ENCODE measurements at regions not wholly inside any gene's neighbourhood (a gene's known extent, or its start where the extent isn't known, plus 50 kb on each side); places are given as distances from the start of the nearest gene placed in this dataset.

DNA sequence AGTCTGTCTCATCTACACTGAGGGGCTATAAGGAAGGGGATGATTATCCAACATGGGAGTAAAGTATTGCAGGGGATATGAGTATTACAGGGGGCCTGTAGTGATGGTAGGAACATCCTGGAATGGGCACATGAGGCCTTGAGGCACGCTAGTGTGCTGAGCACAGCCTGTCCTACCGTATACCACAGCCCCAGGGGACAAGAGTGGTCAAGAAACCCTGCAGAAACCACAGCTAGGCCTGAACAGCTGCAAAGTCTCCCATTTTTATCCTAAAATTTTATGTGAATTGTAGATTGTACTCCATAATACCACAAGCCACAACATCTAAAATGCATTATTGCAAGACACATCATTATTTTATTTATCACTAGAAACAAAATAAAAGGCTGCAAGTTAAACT lies 136.3 kb upstream of the ASTN2 start:
- in situ Hi-C loops (cut with HindIII; ENCODE audit: low sequenced_read_pairs) = no loop called here
- DNase-seq (ENCODE audit: low spot score) = no peak

DNA sequence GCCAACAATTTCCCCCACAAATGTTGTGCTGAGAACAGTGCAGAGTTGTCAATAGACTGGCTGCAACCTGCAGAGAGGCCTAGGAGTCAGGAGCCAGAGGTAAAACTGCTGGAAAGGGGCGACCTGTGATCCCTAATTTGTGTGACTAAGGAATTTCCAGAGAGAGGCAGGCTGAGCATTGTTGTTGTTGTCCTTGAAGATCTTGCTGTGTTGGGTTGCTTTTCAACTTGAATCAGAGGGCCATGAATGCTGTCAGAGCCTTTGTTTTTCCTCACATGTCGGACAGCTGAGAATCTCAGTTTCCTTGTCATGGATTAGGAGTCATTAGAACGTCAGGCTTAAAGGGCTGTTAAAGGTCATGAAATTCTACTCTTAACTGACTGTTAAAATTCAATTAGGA lies 134.6 kb upstream of the ASTN2 start:
- DNase-seq (ENCODE audit: low spot score) = no peak

DNA sequence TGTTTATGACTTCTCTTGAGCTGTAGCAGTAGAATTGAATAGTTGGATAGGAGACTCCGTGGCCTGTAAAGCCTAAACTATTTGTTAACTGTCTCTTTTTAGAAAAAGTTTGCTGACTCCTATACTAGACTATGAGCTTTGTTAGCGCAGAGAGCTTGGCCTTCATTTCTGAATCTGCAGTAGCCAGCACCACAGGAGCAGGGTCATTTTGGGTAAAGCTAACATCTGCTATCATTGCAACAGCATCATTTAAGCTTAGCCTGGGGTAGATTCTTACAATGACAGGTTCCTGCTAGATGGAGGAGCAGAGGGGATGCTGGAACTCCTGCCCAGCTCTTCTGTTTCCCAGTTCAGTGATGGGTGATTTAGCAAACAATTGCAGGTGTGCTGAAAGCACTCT lies 133.7 kb upstream of the ASTN2 start:
- no peak for DNase-seq (ENCODE audit: low spot score)
- in situ Hi-C loops (cut with HindIII; ENCODE audit: low sequenced_read_pairs) = no loop called here

More for the DNA sequence above, 134.6 kb upstream of the ASTN2 start:
- in situ Hi-C loops (cut with HindIII; ENCODE audit: low sequenced_read_pairs) = no loop called here

DNA sequence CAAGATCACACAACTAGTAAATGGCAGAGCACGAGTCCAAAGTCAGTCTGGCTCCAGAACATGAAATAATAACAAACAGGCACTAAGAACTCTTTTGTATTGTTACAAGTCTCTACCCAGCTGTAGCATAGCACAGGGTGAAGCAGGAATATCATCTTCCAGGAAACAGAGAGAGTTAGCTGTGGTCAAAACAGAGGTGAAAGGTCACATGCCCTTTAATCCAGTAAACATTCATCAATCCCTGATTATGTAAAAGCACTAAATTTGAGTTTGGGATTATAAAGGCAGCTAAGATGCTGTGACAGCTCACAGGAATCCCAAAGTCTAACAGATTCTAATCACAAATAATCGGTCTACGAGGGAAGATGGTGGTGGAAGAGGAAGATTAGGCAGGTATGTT lies 133.0 kb upstream of the ASTN2 start:
- DNase-seq (ENCODE audit: low spot score) = no peak
- in situ Hi-C loops (cut with HindIII; ENCODE audit: low sequenced_read_pairs) = no loop called here

DNA sequence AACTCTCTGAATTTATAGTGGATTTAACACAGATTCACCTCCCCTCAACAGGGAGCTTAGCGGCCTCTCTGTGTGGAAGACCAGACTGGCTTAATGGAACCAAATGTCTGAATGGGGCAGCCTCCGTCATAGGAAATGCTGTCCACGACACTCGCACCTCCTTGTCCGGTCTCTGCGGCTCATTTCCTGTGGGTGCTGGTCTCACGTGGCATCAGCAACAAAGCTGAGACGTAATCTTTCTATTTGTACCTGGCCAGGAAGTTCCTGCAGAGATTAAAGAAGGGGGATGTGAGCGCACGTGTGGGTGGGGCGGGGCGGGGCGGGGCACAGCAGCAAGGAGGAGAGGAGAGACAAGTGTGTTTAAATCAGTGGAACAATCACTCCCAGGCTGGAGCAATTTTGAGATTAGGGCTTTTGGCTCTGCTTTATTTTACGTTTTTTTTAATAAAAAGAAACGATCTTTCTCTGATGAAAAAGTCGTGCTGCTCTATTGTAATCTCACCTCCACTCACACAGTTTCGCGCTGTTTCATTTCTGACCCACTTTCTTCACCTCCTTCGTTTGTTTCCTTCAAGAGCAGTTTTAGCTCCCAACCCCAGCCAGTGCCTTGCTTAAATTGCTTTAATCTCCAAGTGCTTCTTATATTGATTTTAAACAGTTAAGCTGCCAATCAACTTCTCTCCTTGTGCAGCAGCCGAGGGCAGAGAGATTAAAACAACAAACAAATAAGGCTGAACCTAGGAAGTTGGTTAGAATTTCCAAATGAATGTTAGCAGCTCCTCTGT lies 132.2 kb upstream of the ASTN2 start:
- DNase-seq (ENCODE audit: low spot score) = no peak

DNA sequence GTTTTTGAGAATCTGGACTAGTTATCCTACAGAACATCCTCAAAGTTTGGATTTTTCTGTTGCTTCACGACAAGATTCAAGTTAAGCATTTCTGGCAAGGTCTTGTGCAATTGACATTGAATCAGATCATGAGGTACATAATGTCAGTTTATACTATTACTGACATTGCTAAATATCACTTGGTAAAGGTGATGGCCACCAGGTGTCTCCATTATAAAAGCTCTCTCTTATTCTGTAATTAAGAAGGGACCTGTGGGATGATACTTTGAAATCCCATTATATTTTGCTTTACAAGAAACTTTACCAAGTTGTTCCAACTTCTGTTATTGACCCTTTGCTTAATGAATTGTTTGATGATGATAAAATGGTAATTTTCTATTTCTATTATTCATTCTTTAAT lies 131.0 kb upstream of the ASTN2 start:
- DNase-seq (ENCODE audit: low spot score) = no peak
- in situ Hi-C loops (cut with HindIII; ENCODE audit: low sequenced_read_pairs) = no loop called here

More for the DNA sequence above, 132.2 kb upstream of the ASTN2 start:
- in situ Hi-C loops (cut with HindIII; ENCODE audit: low sequenced_read_pairs) = no loop called here

DNA sequence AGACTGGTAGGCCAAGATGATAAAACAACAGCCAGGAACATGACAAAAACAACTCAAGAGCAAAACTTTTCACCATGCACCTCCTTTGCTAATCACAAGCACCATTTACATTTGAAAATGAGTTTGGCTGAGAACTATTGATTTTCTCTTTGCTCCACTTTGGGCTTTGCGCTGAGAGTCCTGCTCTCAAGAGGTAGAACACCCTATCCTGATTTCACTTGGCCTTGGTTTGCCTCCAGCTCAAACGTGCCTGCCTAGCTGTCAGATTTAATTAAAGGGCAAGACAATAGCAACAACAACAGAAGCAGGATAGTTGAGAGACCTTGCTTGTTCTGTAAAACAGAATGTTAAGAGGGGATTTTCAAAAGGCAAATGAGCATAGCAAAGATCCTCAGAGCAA lies 128.2 kb upstream of the ASTN2 start:
- in situ Hi-C loops (cut with HindIII; ENCODE audit: low sequenced_read_pairs) = no loop called here
- no peak for DNase-seq (ENCODE audit: low spot score)

DNA sequence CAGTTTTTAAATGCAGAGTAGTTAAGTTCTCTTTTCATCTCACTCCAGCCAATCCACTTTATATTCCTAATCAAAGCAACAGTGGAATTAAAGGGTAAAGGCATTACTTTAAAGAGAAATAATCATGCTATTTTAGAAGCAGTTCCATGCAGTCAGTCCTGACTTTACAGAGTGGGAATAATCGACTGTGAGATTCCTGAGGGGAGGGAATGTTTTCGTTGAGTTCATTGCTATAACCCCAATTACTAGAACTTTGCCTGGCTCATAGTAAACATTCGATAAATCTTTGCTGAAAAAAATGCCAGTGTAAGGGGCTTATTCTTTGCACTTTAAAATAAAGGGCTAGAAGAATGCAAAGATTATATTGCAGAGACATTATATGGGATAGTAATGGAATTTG lies 127.2 kb upstream of the ASTN2 start:
- in situ Hi-C loops (cut with HindIII; ENCODE audit: low sequenced_read_pairs) = no loop called here
- no peak for DNase-seq (ENCODE audit: low spot score)

DNA sequence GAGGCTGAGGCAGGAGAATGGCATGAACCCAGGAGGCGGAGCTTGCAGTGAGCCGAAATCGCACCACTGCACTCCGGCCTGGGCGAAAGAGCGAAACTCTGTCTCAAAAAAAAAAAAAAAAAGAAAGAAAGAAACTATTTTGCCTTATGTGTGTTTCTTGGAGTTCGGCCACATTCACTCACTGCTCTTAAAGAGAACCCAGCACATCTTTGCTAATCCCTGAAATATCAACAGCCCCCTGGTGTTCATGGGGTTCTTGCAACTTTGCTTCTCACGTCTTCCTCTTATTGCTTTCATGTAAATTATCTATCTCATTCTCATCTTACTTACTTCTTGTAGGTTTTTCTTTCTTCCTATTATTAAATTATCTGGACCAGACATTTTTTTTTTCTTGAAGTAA lies 126.3 kb upstream of the ASTN2 start:
- DNase-seq (ENCODE audit: low spot score) = no peak

DNA sequence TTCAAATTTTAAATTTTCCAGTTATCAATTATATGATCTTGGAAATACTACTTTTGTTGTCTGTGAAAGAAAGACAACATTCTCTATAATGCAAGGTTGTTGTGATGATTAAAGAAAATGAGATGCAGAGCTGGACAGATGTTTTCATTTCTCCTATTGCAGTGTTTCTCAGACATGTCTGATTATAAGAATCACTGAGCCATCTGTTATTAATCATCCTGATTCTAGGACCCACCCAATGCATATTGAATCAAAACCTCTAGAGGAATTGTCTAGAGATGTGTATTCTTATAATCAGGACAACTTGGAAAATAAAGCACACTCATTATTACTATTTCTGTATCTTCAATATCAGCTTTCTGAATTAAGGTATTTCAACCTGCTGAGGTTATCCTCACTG lies 121.1 kb upstream of the ASTN2 start:
- no peak for DNase-seq (ENCODE audit: low spot score)
- in situ Hi-C loops (cut with HindIII; ENCODE audit: low sequenced_read_pairs) = no loop called here

More for the DNA sequence above, 126.3 kb upstream of the ASTN2 start:
- in situ Hi-C loops (cut with HindIII; ENCODE audit: low sequenced_read_pairs) = no loop called here

DNA sequence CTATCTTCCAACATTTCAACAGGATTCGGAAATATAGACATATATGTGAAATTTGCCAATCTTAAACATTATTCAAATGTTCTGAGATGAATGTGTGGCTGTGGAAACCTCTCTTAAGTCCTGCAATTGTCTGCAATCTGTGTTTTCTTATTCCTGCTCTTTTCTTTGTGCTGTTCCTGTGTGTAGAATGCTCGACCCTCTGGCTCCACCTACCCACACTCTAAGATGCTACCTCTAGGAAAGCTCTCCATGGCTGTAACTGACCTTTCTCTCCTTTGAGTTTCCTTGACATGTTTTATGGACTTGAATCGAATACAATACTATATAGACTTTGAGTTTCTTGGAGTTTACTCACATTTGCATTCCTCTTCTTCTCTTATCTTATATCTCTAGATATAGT lies 120.6 kb upstream of the ASTN2 start:
- peak; percentile 72 for DNase-seq (ENCODE audit: low spot score)

DNA sequence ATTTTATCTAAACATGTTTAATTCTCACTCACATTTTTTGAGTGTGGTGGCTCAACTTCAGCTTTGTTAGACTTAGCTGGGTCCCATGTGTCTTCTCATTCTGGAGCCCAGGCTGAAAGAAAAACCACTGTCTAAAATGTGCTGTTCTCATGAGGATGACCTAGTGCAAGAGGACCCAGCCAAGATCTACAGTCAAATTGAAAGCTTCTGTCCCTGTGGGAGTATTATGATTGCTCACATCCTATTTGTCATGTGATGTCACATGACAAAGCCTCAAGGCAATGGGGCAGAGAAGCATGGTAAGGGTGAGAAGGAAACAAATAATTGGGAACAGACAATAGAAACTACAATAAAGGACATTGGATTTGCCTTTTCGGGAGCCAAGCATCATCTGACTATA lies 113.4 kb upstream of the ASTN2 start:
- in situ Hi-C loops (cut with HindIII; ENCODE audit: low sequenced_read_pairs) = no loop called here

More for the DNA sequence above, 120.6 kb upstream of the ASTN2 start:
- in situ Hi-C loops (cut with HindIII; ENCODE audit: low sequenced_read_pairs) = no loop called here

DNA sequence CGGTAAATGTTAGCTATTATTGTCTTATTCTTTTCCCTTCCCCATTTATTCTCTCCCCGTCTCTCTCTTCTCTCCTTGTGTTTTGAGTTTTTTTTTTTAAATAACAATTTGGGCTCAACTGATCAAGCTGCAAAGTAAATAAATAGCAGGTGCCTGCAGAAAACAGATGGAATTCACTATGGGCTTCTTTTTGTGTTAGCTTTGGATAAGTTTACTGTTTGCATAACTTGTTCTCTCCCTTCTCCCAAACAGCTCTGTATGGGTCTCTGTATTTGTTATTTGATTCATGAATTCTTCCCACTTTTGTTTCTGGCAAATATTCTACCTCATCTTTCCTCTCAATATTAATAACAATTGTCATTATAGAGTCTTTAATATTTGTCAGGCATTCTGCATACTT lies 111.8 kb upstream of the ASTN2 start:
- no peak for DNase-seq (ENCODE audit: low spot score)
- in situ Hi-C loops (cut with HindIII; ENCODE audit: low sequenced_read_pairs) = no loop called here

More for the DNA sequence above, 113.4 kb upstream of the ASTN2 start:
- no peak for DNase-seq (ENCODE audit: low spot score)

DNA sequence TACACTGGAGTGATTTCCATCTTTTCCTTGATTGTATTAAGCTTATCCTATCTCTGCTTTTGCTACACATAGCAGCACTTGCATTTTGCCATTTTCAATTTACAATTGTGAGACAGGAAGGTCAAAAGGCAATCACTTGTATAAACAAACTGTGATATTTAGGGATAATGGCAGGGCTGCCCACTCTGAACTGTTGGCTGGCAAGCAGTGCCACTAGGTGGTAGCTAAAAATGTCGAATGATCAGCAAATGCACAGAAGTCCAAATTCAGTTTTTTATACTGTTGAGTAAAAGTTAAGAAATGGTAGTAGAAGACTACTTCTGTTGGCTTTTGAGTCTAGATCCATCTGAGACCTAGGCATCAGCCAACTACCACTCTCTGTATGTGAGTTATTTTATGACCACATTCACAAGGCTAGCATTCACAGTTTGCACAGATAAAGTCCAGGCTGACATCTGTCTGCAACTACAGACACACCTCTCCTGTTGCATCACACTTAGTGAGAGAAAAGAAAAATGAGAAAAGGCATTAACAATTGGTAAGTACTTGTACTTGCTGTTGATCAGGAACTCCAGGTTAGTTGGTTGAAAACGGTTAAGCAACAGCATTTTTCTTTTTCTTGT lies 108.8 kb upstream of the ASTN2 start:
- DNase-seq (ENCODE audit: low spot score) = no peak
- in situ Hi-C loops (cut with HindIII; ENCODE audit: low sequenced_read_pairs) = no loop called here

DNA sequence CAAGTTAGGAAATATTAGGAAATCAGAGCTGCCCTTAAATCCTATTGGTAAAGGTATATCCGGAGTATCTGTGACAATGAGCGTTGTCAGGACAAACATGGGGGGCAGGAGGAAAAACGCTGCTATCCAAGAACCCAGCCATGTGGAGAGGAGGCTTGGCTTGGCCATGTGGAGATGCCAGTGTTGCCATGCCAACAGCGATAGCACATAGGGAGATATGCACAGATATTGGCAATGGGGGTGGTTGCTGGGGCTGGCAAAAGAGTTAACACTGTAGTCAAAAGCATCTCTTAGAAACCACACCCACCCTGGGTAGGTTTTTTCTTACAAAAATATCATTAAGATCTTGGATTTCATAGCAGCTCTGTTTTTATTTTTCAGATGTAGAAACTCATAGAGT lies 106.4 kb upstream of the ASTN2 start:
- in situ Hi-C loops (cut with HindIII; ENCODE audit: low sequenced_read_pairs) = no loop called here
- DNase-seq (ENCODE audit: low spot score) = peak; percentile 40

DNA sequence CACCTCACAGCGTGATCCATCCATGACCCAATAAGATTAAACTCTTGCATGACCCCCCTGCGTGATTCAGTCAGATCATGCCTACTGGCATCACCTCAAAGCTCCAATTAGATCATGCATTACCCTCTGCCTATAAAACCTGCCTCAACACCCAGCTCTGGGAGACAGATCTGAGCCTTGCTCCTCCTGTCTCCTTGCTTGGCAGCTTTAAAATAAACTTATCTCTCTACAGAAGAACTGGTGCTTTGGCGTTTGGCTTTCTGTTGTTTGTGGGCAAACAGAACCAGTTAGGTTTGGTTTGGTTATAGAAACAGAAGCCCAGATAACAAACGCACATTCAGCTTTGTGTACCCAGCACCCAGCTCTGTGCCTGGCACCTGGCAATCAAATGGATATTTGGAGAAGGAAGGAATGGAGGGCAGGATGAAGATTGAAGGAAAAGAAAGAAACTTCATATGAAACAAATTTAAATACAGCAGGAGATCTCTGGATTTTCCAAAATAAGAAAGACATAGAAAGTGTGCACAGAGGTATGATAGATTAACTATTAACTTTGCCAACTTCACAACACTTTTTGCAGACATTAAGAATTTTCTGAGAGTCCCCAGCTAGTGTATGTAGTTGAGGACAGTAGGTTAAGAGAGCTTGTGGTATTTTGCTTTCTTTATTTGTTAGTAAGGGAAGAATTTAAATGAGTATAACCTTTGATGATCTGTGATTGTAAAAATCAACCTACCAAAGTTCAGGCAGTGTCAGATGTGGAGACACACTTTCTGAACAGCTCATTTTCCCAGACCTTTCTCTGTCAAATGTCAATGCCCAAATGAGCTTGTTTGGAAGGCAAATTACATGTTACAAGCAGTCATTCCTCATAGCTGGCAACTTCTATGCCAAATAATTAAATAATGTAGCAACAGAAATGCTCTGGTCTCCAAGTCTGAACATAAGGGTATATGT lies 102.1 kb upstream of the ASTN2 start:
- in situ Hi-C loops (cut with HindIII; ENCODE audit: low sequenced_read_pairs) = no loop called here
- no peak for DNase-seq (ENCODE audit: low spot score)

DNA sequence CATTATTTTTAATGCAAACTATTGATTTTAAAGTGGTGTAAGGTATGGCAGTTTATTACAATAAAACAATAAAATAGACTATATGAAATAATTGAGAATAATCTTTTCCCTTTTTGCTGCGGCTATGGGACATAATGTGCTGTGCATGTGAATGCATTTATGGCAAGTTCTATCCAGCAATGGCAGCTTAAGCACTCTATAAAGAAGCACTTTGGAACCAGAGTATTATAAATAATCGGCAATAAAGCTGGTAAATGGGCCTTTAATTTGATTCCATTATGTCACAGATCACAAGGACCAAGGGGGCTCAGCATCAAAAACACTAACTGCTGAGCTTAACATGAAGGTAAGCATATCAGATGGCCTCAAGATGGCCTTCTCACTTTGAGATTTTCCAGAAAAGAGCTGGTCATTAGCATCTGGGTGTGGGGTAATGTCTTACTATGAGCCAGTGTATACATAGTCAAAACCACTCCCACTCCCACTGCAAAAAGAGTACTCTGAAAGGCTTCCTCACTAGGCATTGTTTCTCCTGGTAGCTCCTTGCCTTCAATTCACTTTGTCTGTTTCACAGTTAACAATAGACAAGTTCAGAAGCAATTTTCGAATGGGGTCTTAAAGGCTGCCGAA lies 97.1 kb upstream of the ASTN2 start:
- DNase-seq (ENCODE audit: low spot score) = no peak
- in situ Hi-C loops (cut with HindIII; ENCODE audit: low sequenced_read_pairs) = no loop called here

DNA sequence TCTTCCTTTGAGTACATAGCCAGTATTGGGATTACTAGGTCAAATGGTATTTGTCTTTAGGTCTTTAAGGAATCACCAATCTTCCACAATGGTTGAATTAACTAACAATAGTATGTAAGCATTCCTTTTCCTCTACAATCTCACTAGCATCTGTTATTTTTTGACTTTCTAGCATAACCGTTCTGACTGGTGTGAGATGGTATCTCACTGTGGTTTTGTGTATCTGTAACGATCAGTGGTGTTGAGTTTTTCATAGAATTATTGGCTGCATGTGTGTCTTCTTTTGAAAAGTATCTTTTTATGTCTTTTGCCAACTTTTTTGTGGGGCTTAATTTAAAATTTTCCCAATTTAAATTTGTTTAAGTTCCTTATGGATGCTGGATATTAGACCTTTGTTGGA lies 81.5 kb upstream of the ASTN2 start:
- DNase-seq (ENCODE audit: low spot score) = no peak
- in situ Hi-C loops (cut with HindIII; ENCODE audit: low sequenced_read_pairs) = no loop called here

DNA sequence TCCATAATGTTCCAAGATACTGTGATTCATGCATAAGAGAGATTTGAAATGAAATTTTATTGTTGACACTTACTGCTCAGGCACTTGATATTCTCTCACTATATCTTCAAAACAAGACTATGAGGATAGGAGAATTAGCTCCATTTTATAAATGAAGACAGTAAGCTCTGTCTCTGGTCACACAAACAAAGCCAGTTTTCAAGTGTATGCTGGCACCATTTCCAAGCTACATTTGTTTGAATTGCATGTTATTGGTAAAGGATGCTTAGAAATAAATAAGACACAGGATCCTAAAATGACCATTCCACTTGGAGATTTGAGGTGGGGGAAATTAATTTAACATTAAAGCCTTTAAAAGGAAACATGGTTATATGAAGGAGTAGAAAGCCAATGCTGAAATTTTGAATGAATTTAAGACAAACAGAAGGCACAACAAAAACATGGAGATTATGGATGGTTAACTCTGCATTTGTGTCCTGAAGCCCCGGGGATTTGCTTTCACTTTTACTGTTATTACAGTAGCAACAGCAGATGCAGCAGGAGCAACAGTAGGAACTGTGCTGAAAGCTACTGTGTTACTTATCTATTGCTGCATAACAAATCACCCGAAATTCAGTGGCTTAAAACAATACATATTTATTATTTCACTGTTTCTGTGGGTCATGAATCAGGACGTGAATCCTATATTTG lies 79.7 kb upstream of the ASTN2 start:
- peak; percentile 59 for DNase-seq (ENCODE audit: low spot score)
- in situ Hi-C loops (cut with HindIII; ENCODE audit: low sequenced_read_pairs) = no loop called here

All from G401 (cell line).